WTC11 (cell line): ENCODE measurements at regions not wholly inside any gene's neighbourhood (a gene's known extent, or its start where the extent isn't known, plus 50 kb on each side); places are given as distances from the start of the nearest gene placed in this dataset.

Experiments used
- ATAC-seq: fragments of 200-7000 bp; cut with Tn5 transposase; 2 replicates; pipeline ENCODE4 v1.10.0; 2021; ENCODE audit warnings: mild to moderate bottlenecking, moderate library complexity
- CTCF ChIA-PET: fragments of 300-600 bp; sonication (Branson Sonifier 250); formaldehyde crosslinking; loops from one replicate; lab custom pipeline; 2021; ENCODE audit warnings: antibody characterized with exemption; lab: Charles Lee
- POLR2A ChIA-PET: fragments of 350-600 bp; sonication (Branson Sonifier 250); formaldehyde crosslinking; loops from one replicate; lab custom pipeline; 2021; ENCODE audit warnings: antibody characterized with exemption; lab: Charles Lee
- DNase-seq: peaks from one replicate; pipeline ENCODE4 v3.0.0; 2021; ENCODE audit warnings: low spot score
- H3K27ac Mint-ChIP-seq: 2 replicates; pipeline ENCODE4 v1.8.0; 2021; ENCODE audit warnings: mixed read lengths
- H3K27me3 Mint-ChIP-seq: 2 replicates; pipeline ENCODE4 v1.8.0; 2021; ENCODE audit warnings: low read depth, mild to moderate bottlenecking, moderate library complexity, mixed read lengths
- H3K36me3 Mint-ChIP-seq: 2 replicates; pipeline ENCODE4 v1.8.0; 2021; ENCODE audit warnings: mixed read lengths
- H3K4me1 Mint-ChIP-seq: 2 replicates; pipeline ENCODE4 v1.8.0; 2022; ENCODE audit warnings: mixed read lengths
- H3K4me3 Mint-ChIP-seq: 2 replicates; pipeline ENCODE4 v1.8.0; 2021; ENCODE audit warnings: mild to moderate bottlenecking, moderate library complexity, mixed read lengths
- H3K9me3 Mint-ChIP-seq: 2 replicates; pipeline ENCODE4 v1.8.0; 2021; ENCODE audit warnings: mixed read lengths
- ATF3 ChIP-seq: sonication (generic); formaldehyde crosslinking; conservative IDR thresholded peaks from 2 replicates; pipeline ENCODE4 v1.8.1; 2022; ENCODE audit warnings: mild to moderate bottlenecking, missing genetic modification reagents
- ATF6 ChIP-seq: sonication (generic); formaldehyde crosslinking; IDR thresholded peaks from 2 replicates; pipeline ENCODE4 v1.8.1; 2023; ENCODE audit warnings: mild to moderate bottlenecking, missing genetic modification reagents
- ESRRA ChIP-seq: sonication (generic); formaldehyde crosslinking; IDR thresholded peaks from 2 replicates; pipeline ENCODE4 v1.8.1; 2022; ENCODE audit warnings: mild to moderate bottlenecking, missing genetic modification reagents, borderline replicate concordance
- ETV6 ChIP-seq: sonication (generic); formaldehyde crosslinking; IDR thresholded peaks from 2 replicates; pipeline ENCODE4 v1.8.1; 2022; ENCODE audit warnings: mild to moderate bottlenecking, missing genetic modification reagents
- FOXK1 ChIP-seq: sonication (generic); formaldehyde crosslinking; IDR thresholded peaks from 2 replicates; pipeline ENCODE4 v1.8.0; 2022; ENCODE audit warnings: mild to moderate bottlenecking, moderate library complexity, missing genetic modification reagents
- GABPB1 ChIP-seq: sonication (generic); formaldehyde crosslinking; IDR thresholded peaks from 2 replicates; pipeline ENCODE4 v1.8.1; 2023; ENCODE audit warnings: mild to moderate bottlenecking, missing genetic modification reagents
- GTF2I ChIP-seq: fragments of 250-450 bp; sonication (Bioruptor Pico); conservative IDR thresholded peaks from 2 replicates; pipeline ENCODE4 v1.4.0; 2021; ENCODE audit warnings: mild to moderate bottlenecking
- HMGA2 ChIP-seq: fragments of 250-450 bp; sonication (Bioruptor Pico); IDR thresholded peaks from 2 replicates; pipeline ENCODE4 v1.4.0; 2021; ENCODE audit warnings: mild to moderate bottlenecking, moderate library complexity
- HMGXB4 ChIP-seq: sonication (generic); formaldehyde crosslinking; IDR thresholded peaks from 2 replicates; pipeline ENCODE4 v1.8.1; 2023; ENCODE audit warnings: mild to moderate bottlenecking, moderate library complexity, missing genetic modification reagents
- NFATC4 ChIP-seq: fragments of 250-450 bp; sonication (Bioruptor Pico); IDR thresholded peaks from 2 replicates; pipeline ENCODE4 v1.9.0; 2021; ENCODE audit warnings: mild to moderate bottlenecking
- NR1H2 ChIP-seq: sonication (generic); formaldehyde crosslinking; IDR thresholded peaks from 2 replicates; pipeline ENCODE4 v1.9.0; 2021; ENCODE audit warnings: mild to moderate bottlenecking, moderate library complexity, missing genetic modification reagents
- RELA ChIP-seq: sonication (generic); formaldehyde crosslinking; IDR thresholded peaks from 2 replicates; pipeline ENCODE4 v1.8.1; 2022; ENCODE audit warnings: missing genetic modification reagents, mild to moderate bottlenecking, borderline replicate concordance
- RORB ChIP-seq: fragments of 250-450 bp; sonication (Bioruptor Pico); IDR thresholded peaks from 2 replicates; pipeline ENCODE4 v1.9.0; 2021; ENCODE audit warnings: mild to moderate bottlenecking
- TEAD4 ChIP-seq: sonication (generic); formaldehyde crosslinking; IDR thresholded peaks from 2 replicates; pipeline ENCODE4 v1.8.0; 2022; ENCODE audit warnings: mild to moderate bottlenecking, missing genetic modification reagents
- ZMAT4 ChIP-seq: fragments of 250-450 bp; sonication (Bioruptor Pico); IDR thresholded peaks from 2 replicates; pipeline ENCODE4 v1.9.0; 2021; ENCODE audit warnings: mild to moderate bottlenecking
- ZNF138 ChIP-seq: sonication (generic); formaldehyde crosslinking; conservative IDR thresholded peaks from 2 replicates; pipeline ENCODE4 v1.8.1; 2022; ENCODE audit warnings: mild to moderate bottlenecking, moderate library complexity, missing genetic modification reagents
- ZNF281 ChIP-seq: sonication (generic); formaldehyde crosslinking; IDR thresholded peaks from 2 replicates; pipeline ENCODE4 v1.8.0; 2023; ENCODE audit warnings: mild to moderate bottlenecking, missing genetic modification reagents
- ZNF317 ChIP-seq: sonication (generic); formaldehyde crosslinking; IDR thresholded peaks from 2 replicates; pipeline ENCODE4 v1.8.1; 2023; ENCODE audit warnings: low read depth, mild to moderate bottlenecking, moderate library complexity, missing genetic modification reagents, borderline replicate concordance
- ZNF425 ChIP-seq: fragments of 250-450 bp; sonication (Bioruptor Pico); conservative IDR thresholded peaks from 2 replicates; pipeline ENCODE4 v1.9.0; 2021; ENCODE audit warnings: mild to moderate bottlenecking
- ZNF532 ChIP-seq: fragments of 250-450 bp; sonication (Bioruptor Pico); IDR thresholded peaks from 2 replicates; pipeline ENCODE4 v1.9.0; 2021; ENCODE audit warnings: mild to moderate bottlenecking, borderline replicate concordance
- ZNF671 ChIP-seq: fragments of 250-450 bp; sonication (Bioruptor Pico); IDR thresholded peaks from 2 replicates; pipeline ENCODE4 v1.8.0; 2021; ENCODE audit warnings: mild to moderate bottlenecking

GRCh38 chr9:89773170-89773569, 168.4 kb downstream of the GADD45G start (continued):
- no peak for TF ChIP-seq ZNF425 (CRISPR knock-in tag)
- TF ChIP-seq ZNF138 (CRISPR knock-in tag): no peak
- no peak for TF ChIP-seq ZNF281 (CRISPR knock-in tag)
- TF ChIP-seq ATF3 (CRISPR knock-in tag): no peak
- no peak for TF ChIP-seq TEAD4 (CRISPR knock-in tag)
- TF ChIP-seq RORB: no peak

GRCh38 chr9:89774858-89775370, 170.1 kb downstream of the GADD45G start:
- no peaks in the 10 kb centered on the region for H3K9me3 Mint-ChIP-seq
- ATAC-seq (no peak), DNase-seq (no peak)
- ChIA-PET POLR2A (no interaction called here), CTCF (interaction anchor here (2.5 kb wide), 1 partner anchor 172 kb away, joined by 10 read pairs; no protein-coding TSS in a partner anchor)
- H3K36me3 Mint-ChIP-seq: no peaks in the 10 kb centered on the region
- H3K27ac Mint-ChIP-seq: no peak overlapping the region
- H3K4me1 Mint-ChIP-seq: no peaks in the 10 kb centered on the region
- TF ChIP-seq ATF6 (CRISPR knock-in tag) (no peak), ETV6 (CRISPR knock-in tag) (no peak), ZNF317 (CRISPR knock-in tag) (no peak), ZNF671 (CRISPR knock-in tag) (no peak), ZMAT4 (no peak), HMGXB4 (CRISPR knock-in tag) (no peak), HMGA2 (no peak)
- H3K27me3 Mint-ChIP-seq: no peaks in the 10 kb centered on the region; the same call in 1 of the 2 replicates
- no peak overlapping the region for H3K4me3 Mint-ChIP-seq

- ChIA-PET POLR2A (no interaction called here), CTCF (interaction anchor here (2.5 kb wide), 1 partner anchor 173 kb away, joined by 10 read pairs; no protein-coding TSS in a partner anchor)
- ATAC-seq: no peak
- H3K27me3 Mint-ChIP-seq: no peaks in the 10 kb centered on the region; the same call in 1 of the 2 replicates
- DNase-seq: no peak
- no peaks in the 10 kb centered on the region for H3K4me1 Mint-ChIP-seq
- H3K36me3 Mint-ChIP-seq: no peaks in the 10 kb centered on the region
- H3K27ac Mint-ChIP-seq: no peak overlapping the region
- no peak overlapping the region for H3K4me3 Mint-ChIP-seq
- H3K9me3 Mint-ChIP-seq: no peaks in the 10 kb centered on the region
- TF ChIP-seq ESRRA (CRISPR knock-in tag): no peak
- no peak for TF ChIP-seq FOXK1 (CRISPR knock-in tag)
- no peak for TF ChIP-seq NR1H2 (CRISPR knock-in tag)
- TF ChIP-seq GABPB1 (CRISPR knock-in tag): no peak
- TF ChIP-seq NFATC4 (CRISPR knock-in tag): no peak
- TF ChIP-seq GTF2I (CRISPR knock-in tag): no peak
- TF ChIP-seq RELA (CRISPR knock-in tag): no peak
- no peak for TF ChIP-seq ZNF532 (CRISPR knock-in tag)
Observed at GRCh38 chr9:89775641-89776040, 170.8 kb downstream of the GADD45G start.
